ENCODE measurements at regions not wholly inside any gene's neighbourhood (a gene's known extent, or its start where the extent isn't known, plus 50 kb on each side); places are given as distances from the start of the nearest gene placed in this dataset.

GRCh38 chr5:13510616-13511015 lies 433.9 kb downstream of the DNAH5 start:
- H3K4me3 ChIP-seq (ENCODE audit: low read depth, low read length, poor library complexity, severe bottlenecking) = no peak overlapping the region
- no peaks in the 10 kb centered on the region for H3K79me2 ChIP-seq (ENCODE audit: insufficient read depth, low read depth, low read length)
- intact Hi-C loops (cut with micrococcal nuclease; ENCODE audit: unreplicated experiment) = no loop called here
- H3K27ac ChIP-seq (ENCODE audit: low read depth, low read length, poor library complexity, severe bottlenecking) = no peak overlapping the region
- no peak overlapping the region for H3K4me2 ChIP-seq (ENCODE audit: low read length)
- H3K9me3 ChIP-seq (ENCODE audit: low read length) = no peaks in the 10 kb centered on the region
- TF ChIP-seq CTCF (conservative IDR thresholded peaks at IDR 0.05; ENCODE audit: low read length) (no peak), EZH2phosphoT487 (IDR thresholded peaks at IDR 0.05; ENCODE audit: borderline replicate concordance, low read depth, low read length) (no peak)
- H3K36me3 ChIP-seq (ENCODE audit: insufficient read depth, low read length) = no peaks in the 10 kb centered on the region
- H4K20me1 ChIP-seq (ENCODE audit: insufficient read depth, low read length) = no peaks in the 10 kb centered on the region
- BruUV-seq (replicated peaks) = no TSS peak
- no peak for DNase-seq (ENCODE audit: low spot score)
- H3K9me2 ChIP-seq (ENCODE audit: insufficient read depth, low read length) = no peaks in the 10 kb centered on the region
- ChIA-PET CTCF (ENCODE audit: unreplicated experiment) (no interaction called here), POLR2A (no interaction called here)
- H3K4me1 ChIP-seq (ENCODE audit: insufficient read depth, low read length, poor library complexity, severe bottlenecking) = no peaks in the 10 kb centered on the region
- H2AFZ ChIP-seq (ENCODE audit: low read length) = no peak overlapping the region

GRCh38 chr5:13508559-13508958 lies 435.9 kb downstream of the DNAH5 start:
- CTCF ChIA-PET (ENCODE audit: unreplicated experiment) = no interaction called here
- TF ChIP-seq EZH2phosphoT487 (IDR thresholded peaks at IDR 0.05; ENCODE audit: borderline replicate concordance, low read depth, low read length) = no peak
- TF ChIP-seq CTCF (conservative IDR thresholded peaks at IDR 0.05; ENCODE audit: low read length) = no peak
- no peak overlapping the region for H2AFZ ChIP-seq (ENCODE audit: low read length)
- no peaks in the 10 kb centered on the region for H3K79me2 ChIP-seq (ENCODE audit: insufficient read depth, low read depth, low read length)
- H3K4me2 ChIP-seq (ENCODE audit: low read length) = no peak overlapping the region
- no peak overlapping the region for H3K4me3 ChIP-seq (ENCODE audit: low read depth, low read length, poor library complexity, severe bottlenecking)
- DNase-seq (ENCODE audit: low spot score) = no peak
- no peaks in the 10 kb centered on the region for H3K4me1 ChIP-seq (ENCODE audit: insufficient read depth, low read length, poor library complexity, severe bottlenecking)
- no peaks in the 10 kb centered on the region for H3K36me3 ChIP-seq (ENCODE audit: insufficient read depth, low read length)
- intact Hi-C loops (cut with micrococcal nuclease; ENCODE audit: unreplicated experiment) = no loop called here
- no peaks in the 10 kb centered on the region for H3K9me3 ChIP-seq (ENCODE audit: low read length)
- BruUV-seq (replicated peaks) = no TSS peak
- H4K20me1 ChIP-seq (ENCODE audit: insufficient read depth, low read length) = no peaks in the 10 kb centered on the region
- POLR2A ChIA-PET = no interaction called here
- H3K27ac ChIP-seq (ENCODE audit: low read depth, low read length, poor library complexity, severe bottlenecking) = no peak overlapping the region
- no peaks in the 10 kb centered on the region for H3K9me2 ChIP-seq (ENCODE audit: insufficient read depth, low read length)

- CTCF ChIA-PET (ENCODE audit: unreplicated experiment) = no interaction called here
Measured at GRCh38 chr5:13505326-13505725, 439.2 kb downstream of the DNAH5 start.

More at GRCh38 chr5:13505326-13505725, 439.2 kb downstream of the DNAH5 start:
- BruUV-seq (replicated peaks) = no TSS peak
- Histone ChIP-seq H3K4me2 (ENCODE audit: low read length) (no peak overlapping the region), H3K4me1 (ENCODE audit: insufficient read depth, low read length, poor library complexity, severe bottlenecking) (no peaks in the 10 kb centered on the region), H3K79me2 (ENCODE audit: insufficient read depth, low read depth, low read length) (no peaks in the 10 kb centered on the region), H3K9me2 (ENCODE audit: insufficient read depth, low read length) (no peaks in the 10 kb centered on the region), H3K4me3 (ENCODE audit: low read depth, low read length, poor library complexity, severe bottlenecking) (no peak overlapping the region), H3K36me3 (ENCODE audit: insufficient read depth, low read length) (no peaks in the 10 kb centered on the region), H2AFZ (ENCODE audit: low read length) (no peak overlapping the region), H3K9me3 (ENCODE audit: low read length) (no peaks in the 10 kb centered on the region), H3K27ac (ENCODE audit: low read depth, low read length, poor library complexity, severe bottlenecking) (no peak overlapping the region), H4K20me1 (ENCODE audit: insufficient read depth, low read length) (no peaks in the 10 kb centered on the region)
- no peak for TF ChIP-seq EZH2phosphoT487 (IDR thresholded peaks at IDR 0.05; ENCODE audit: borderline replicate concordance, low read depth, low read length)
- no peak for TF ChIP-seq CTCF (conservative IDR thresholded peaks at IDR 0.05; ENCODE audit: low read length)
- DNase-seq (ENCODE audit: low spot score) = no peak
- intact Hi-C loops (cut with micrococcal nuclease; ENCODE audit: unreplicated experiment) = no loop called here
- POLR2A ChIA-PET = interaction anchor here (0.5 kb wide), 1 partner anchor 1669 kb away, joined by 3 read pairs; no protein-coding TSS in a partner anchor
